ENCODE measurements at regions not wholly inside any gene's neighbourhood (a gene's known extent, or its start where the extent isn't known, plus 50 kb on each side); places are given as distances from the start of the nearest gene placed in this dataset.
"Not testable (repeated sequence)": the region's sequence is repeated elsewhere in the genome, so short reads cannot be mapped to it uniquely, and the experiment has no call there.

GRCh38 chr1:64318428-64318827, 115.0 kb downstream of the UBE2U start:
- DNase-seq = no peak

GRCh38 chr1:64320007-64320406, 116.6 kb downstream of the UBE2U start:
- no peak for DNase-seq

GRCh38 chr1:64320470-64320869, 117.0 kb downstream of the UBE2U start:
- DNase-seq = peak; percentile 51 to 75 (median 67)

DNA sequence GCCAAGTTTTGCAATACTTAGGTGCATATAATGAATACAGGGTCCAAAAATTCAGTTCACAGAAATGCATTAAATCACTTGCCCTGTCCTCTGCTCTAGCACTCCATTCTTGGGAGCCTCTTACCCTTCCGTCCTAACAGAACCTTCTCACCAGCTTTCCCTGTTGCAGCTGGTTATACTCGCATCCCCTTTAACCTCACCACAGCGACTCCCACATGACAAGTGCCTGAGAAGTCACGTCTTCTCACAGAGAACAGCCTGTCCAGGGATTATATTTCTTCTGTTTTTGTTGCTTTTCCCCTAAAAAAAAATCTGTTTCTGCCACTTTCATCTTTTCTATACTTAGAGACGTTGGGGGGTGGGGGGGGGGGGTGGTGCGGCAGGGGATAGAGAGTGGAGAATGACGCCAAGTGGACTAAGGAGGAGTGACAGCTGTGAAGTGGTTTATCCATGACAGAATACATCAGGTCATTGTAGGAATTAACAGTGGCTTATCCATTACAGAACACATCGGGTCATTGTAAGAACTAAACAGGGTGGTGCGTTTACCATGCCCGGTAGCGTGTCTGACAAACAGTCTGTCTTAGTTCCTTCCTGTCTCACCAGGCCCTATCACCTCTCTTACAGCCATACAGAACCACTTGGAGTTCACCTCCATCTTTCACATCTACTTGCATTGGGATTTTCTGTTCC, 117.6 kb downstream of the UBE2U start:
- DNase-seq = no peak

GRCh38 chr1:64323054-64323453, 119.6 kb downstream of the UBE2U start:
- no peak for DNase-seq

- no peak for DNase-seq
Measured at GRCh38 chr1:64323882-64324281, 120.5 kb downstream of the UBE2U start.

DNA sequence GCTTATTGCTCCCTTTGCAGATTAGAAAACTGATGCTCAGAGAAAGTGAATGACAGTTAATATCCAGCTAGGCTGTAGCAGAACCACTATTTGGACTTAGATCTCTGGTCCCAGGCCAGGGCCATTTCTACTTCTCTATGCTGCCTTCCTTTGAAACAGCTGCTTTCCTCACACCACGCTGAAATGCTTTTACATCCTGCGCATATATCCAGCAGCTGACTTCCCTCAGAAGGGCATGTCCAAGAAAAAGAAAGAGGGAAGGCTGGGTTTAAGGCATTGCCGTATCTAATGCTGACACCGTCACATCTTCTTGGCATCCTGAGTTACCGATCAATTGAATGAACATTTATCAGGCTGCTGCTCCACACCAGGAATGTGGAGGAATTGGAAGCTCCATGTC, 122.4 kb downstream of the UBE2U start:
- DNase-seq = no peak

- DNase-seq = no peak
Measured at GRCh38 chr1:64327119-64327518, 123.7 kb downstream of the UBE2U start.

- no peak for DNase-seq
Measured at GRCh38 chr1:64328193-64328592, 124.8 kb downstream of the UBE2U start.

- DNase-seq = no peak
Measured at GRCh38 chr1:64330839-64331238, 127.4 kb downstream of the UBE2U start.

- DNase-seq = no peak
Measured at GRCh38 chr1:64335636-64336035, 132.2 kb downstream of the UBE2U start.

GRCh38 chr1:64337475-64337874, 132.5 kb upstream of the CACHD1 start:
- DNase-seq = no peak

DNA sequence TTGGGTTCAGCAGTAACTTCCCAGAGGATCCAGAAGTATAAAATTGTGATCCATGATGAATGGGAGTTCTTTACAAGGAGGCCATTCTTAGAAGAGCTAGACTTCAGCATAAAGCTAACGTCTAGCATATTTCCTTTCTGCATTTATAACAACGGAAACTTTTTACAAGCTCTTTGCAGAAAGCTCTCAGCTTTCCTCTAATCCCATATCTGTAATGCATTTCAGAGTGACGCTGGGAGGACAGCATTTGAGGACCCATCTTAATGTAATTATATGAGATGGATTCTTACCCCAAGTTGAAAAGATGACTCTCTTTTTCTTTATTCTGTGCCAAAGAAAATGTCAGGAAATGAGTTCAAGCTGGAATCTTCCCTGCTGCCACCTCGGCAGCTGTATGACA, 132.0 kb upstream of the CACHD1 start:
- no peak for DNase-seq

- no peak for DNase-seq
Measured at GRCh38 chr1:64340361-64340760, 129.6 kb upstream of the CACHD1 start.

DNA sequence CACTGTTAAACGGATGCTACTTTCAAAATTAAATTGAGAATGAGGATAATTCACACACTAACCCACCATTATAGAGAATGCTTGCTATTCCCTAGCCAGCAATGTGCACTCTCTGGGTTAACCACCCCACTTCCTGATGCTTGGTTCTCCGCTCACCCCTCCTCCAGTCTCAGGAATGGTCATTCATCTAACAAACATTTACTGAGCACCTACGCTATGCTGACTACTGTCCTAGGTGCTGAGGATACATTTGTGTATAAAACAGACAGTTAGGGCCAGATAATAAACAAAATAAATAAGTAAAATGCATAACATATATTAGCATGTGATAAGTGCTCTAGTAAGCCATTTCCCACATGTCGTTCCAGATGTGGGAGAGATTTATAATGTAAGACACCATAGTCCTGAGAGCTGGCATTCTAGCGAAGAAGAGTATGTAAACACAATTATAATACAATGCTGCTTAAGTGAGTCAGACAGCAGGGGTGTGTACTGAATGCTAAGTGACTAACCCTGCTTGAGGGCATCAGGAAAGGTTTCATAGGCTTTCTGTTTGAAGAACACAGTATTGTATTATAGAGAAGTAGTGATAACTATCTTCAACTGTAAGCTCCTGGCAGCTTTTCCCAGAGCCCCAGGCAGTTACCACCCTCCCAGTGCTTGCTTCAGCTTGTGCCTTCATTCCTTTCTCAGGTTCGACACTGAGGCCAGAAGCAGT, 126.7 kb upstream of the CACHD1 start:
- DNase-seq = no peak

DNA sequence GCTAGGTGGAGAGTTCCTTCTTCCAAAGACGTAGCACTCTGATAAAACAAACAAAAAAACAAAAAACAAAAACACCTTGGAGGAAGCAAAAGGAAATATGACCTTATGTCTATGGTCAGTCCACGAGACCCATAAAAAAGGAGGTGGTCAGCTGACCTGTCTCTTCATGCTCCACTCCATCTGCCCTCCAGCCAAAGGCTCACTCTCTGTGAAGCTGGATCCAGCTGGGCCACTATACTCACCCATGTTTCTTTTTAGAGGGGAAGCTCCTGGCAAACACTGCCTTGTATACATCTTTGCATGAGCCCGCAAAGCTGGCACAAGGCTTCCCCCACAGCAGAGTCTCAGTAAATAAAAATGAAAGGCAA, 126.1 kb upstream of the CACHD1 start:
- no peak for DNase-seq

DNA sequence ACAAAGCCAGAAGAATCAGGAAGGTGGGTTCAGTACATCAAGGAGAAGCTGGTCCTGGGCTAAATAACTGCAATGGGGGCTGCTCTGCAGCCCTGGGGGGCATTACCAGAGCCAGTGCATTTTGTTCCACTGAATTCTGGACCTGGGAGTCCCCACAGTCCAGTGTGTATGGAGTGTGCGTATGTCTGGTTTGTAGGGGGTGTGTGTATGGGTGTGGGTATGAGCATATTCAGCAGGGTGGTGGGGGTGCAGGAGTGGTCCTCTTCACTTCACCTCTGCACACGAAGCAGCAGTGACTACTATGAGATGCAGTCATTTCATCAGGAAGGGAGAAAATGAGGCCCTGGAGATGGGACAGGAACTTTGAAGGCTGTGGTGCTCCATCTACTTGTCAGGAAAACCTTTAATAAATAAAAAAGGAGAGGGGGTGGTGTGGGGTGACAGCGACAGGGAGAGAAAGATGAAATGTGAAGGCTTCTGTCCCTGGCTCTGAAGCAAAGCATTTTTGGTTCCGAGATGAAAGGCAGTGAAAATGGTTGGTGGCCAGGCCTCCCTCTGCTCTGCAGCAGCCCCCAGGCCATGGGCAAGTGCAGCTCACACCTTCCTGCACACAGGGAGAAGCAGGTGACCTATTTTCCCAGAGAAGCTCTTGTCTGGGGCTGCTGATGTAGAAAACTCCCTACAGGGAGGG, 121.5 kb upstream of the CACHD1 start:
- no peak for DNase-seq

DNA sequence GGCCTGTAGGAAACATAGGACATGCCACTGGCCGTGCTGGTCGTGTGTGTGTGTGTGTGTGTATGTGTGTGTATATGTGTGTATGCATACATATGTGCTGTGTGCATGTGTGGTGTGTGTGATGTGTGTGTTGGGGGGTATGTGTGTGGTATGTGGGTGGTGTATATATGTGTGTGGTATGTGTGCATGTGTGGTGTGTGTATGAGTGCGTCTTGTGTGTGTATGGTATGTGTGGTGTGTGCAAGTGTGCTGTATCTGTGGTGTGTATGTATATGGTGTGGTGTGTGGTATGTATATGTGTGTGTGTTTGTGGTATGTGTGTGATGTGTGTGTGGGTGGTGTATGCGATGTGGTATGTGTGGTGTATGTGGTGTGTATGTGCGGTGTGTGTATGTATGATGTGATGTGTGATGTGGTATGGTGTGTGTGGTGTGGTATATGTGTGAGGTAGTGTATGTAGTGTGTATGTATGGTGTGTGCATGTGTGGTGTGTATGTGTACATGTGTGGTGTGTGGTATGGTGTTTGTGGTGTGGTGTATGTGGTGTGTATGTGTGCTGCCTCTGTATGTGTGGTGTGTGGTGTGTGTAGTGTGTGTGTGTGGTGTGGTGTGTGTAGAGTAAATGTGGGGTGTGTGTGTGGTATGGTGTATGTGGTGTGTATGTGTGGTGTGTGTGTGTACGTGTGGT, 120.8 kb upstream of the CACHD1 start:
- no peak for DNase-seq

DNA sequence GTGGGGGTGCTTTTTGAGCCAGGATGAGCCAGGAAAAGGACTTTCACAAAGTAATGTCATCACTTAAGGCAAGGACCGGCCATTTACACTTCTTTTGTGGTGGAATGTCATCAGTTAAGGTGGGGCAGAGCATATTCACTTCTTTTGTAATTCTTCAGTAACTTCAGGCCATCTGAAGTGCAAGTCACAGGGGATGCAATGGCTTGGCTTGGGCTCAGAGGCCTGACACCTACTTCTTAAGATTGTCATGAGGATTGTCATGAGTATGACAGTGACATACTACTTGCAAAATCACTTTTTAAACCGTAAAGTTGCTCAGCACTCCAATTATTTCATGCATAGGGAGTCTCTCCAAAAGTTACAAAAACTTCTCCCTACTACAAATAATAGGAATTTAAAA, 114.4 kb upstream of the CACHD1 start:
- not testable (repeated sequence) for DNase-seq

- DNase-seq = no peak
Measured at GRCh38 chr1:64356636-64357256, 113.2 kb upstream of the CACHD1 start.

DNA sequence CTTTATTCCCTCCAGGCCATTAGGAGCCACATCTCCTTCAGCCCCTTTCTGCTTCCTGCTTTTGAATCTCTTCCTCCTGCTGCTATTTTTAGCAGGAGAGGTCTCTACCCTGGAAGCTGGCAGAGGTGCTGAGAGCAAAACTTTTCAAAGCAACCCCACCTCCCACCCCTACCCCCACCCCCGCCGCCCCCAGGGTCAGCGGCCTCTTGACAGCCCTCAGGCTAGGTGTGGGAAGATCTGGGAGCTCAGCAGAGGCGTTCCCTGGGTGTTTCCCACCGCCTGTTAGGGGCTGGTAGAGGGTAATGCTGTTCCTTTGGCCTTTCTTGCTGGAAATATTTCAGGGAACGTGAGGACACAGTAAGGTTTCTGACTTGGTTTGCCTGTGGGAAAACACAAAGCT, 112.5 kb upstream of the CACHD1 start:
- no peak for DNase-seq

DNA sequence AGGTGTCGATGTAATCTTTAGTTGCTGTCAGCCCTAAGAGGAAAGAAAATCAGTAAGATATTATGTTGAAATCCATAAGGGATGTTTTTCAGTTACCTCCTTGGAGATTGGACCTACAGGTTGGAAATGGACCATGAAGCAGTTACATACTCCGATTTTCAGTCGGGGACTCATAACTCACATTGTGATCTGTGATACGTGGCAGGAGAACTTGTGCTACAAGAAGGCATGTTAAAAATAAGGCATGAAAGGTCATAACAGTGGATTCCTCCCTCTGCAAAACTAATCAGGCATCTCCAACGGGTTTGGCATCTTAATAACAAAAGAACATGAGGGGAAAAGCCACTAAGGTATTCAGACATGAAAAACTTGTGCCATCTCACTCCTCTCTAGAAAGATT, 111.2 kb upstream of the CACHD1 start:
- no peak for DNase-seq

GRCh38 chr1:64361974-64362373, 108.0 kb upstream of the CACHD1 start:
- DNase-seq = no peak
